Bronchial epithelial cell (primary cell): ENCODE measurements at regions not wholly inside any gene's neighbourhood (a gene's known extent, or its start where the extent isn't known, plus 50 kb on each side); places are given as distances from the start of the nearest gene placed in this dataset.
"Not testable (repeated sequence)": the region's sequence is repeated elsewhere in the genome, so short reads cannot be mapped to it uniquely, and the experiment has no call there.

ENCODE experiments used
- DNase-seq: peaks from one replicate; pipeline ENCODE4 v3.0.0-alpha.2; 2010; ENCODE audit warnings: low read depth
- FAIRE-seq: peaks from 2 replicates; lab custom pipeline; 2011; peaks lifted over from hg19 to GRCh38; lab: Jason Lieb, UNC
- H3K27me3 ChIP-seq: 2 replicates; pipeline ENCODE4 v1.5.1; 2011; ENCODE audit warnings: low read length; ENCODE audit not compliant: control insufficient read depth, insufficient read depth
- H3K36me3 ChIP-seq: 2 replicates; pipeline ENCODE4 v1.5.1; 2011; ENCODE audit warnings: low read length; ENCODE audit not compliant: control insufficient read depth, insufficient read depth
- H3K4me3 ChIP-seq: 2 replicates; pipeline ENCODE4 v1.5.1; 2011; ENCODE audit warnings: mild to moderate bottlenecking, low read depth, low read length, control low read depth
- CTCF ChIP-seq: IDR thresholded peaks from 2 replicates; pipeline ENCODE4 v1.5.1; 2011; ENCODE audit warnings: mild to moderate bottlenecking, moderate library complexity, low read length, control low read depth, inconsistent platforms; ENCODE audit not compliant: insufficient read depth, severe bottlenecking

GRCh38 chr5:124528838-124529237 lies 217.6 kb downstream of the ZNF608 start:
- no peak for DNase-seq
- Histone ChIP-seq H3K4me3 (no peak overlapping the region), H3K27me3 (no peaks in the 10 kb centered on the region), H3K36me3 (no peaks in the 10 kb centered on the region)
- FAIRE-seq, result no peak
- TF ChIP-seq CTCF, result no peak

GRCh38 chr5:124527220-124527991 lies 219.0 kb downstream of the ZNF608 start:
- no peaks in the 10 kb centered on the region for H3K27me3 ChIP-seq
- H3K4me3 ChIP-seq, result no peak overlapping the region
- no peaks in the 10 kb centered on the region for H3K36me3 ChIP-seq
- DNase-seq (peak; percentile 1), FAIRE-seq (no peak)
- TF ChIP-seq CTCF, result no peak

GRCh38 chr5:124526079-124526478 lies 220.4 kb downstream of the ZNF608 start:
- not testable (repeated sequence) for FAIRE-seq, H3K36me3 ChIP-seq, H3K4me3 ChIP-seq, H3K27me3 ChIP-seq, DNase-seq

GRCh38 chr5:124524552-124525232 lies 221.7 kb downstream of the ZNF608 start:
- Histone ChIP-seq H3K27me3 (no peaks in the 10 kb centered on the region), H3K4me3 (no peak overlapping the region), H3K36me3 (no peaks in the 10 kb centered on the region)
- no peak for DNase-seq
- TF ChIP-seq CTCF, result no peak
- no peak for FAIRE-seq

GRCh38 chr5:124523897-124524296 lies 222.5 kb downstream of the ZNF608 start:
- FAIRE-seq (no peak), DNase-seq (no peak)
- no peak for TF ChIP-seq CTCF
- Histone ChIP-seq H3K36me3 (no peaks in the 10 kb centered on the region), H3K27me3 (no peaks in the 10 kb centered on the region), H3K4me3 (no peak overlapping the region)

- no peak for TF ChIP-seq CTCF
- no peak for FAIRE-seq
- H3K36me3 ChIP-seq, result no peaks in the 10 kb centered on the region
- no peak for DNase-seq
- no peaks in the 10 kb centered on the region for H3K27me3 ChIP-seq
- no peak overlapping the region for H3K4me3 ChIP-seq
These were observed 223.4 kb downstream of the ZNF608 start for GRCh38 chr5:124522992-124523391.
